ENCODE measurements at regions not wholly inside any gene's neighbourhood (a gene's known extent, or its start where the extent isn't known, plus 50 kb on each side); places are given as distances from the start of the nearest gene placed in this dataset.

DNA sequence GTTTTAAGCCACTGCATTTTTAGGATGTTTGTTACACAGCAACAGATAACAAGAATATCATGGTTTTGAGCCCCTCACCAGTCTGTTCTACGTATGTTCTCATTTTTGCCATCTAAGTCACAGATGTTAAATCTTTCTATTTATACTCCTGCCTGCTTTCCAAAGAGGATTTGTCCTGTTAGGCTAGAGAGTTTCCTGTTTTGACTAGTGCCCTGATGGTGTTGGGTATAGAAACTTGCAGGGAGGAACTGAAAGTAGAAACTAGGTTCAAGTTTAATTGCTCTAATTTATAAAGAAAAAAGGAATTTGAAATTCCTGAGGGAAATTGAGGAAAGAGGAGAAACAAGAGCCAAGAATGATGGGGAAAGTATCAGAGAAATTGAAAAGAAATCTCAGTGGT lies 74.4 kb upstream of the COCH start:
- Histone ChIP-seq H3K4me1 (replicated peaks in 1 of 2; ENCODE audit: control insufficient read depth in 2 of 2, insufficient read depth in 2 of 2, low read length in 2 of 2) (no peaks in the 10 kb centered on the region), H4K20me1 (replicated peaks; ENCODE audit: control insufficient read depth, insufficient read depth, low read length) (no peaks in the 10 kb centered on the region), H2AFZ (ENCODE audit: low read depth, low read length) (no peak overlapping the region), H3K9ac (ENCODE audit: insufficient read depth in 1 of 2, low read depth in 2 of 2, low read length in 2 of 2) (no peak overlapping the region), H3K27ac (ENCODE audit: extremely low read depth, low read depth, low read length) (no peak overlapping the region), H3K4me3 (no peak overlapping the region), H3K9me3 (replicated peaks; ENCODE audit: control insufficient read depth, insufficient read depth, low read depth, low read length) (no peaks in the 10 kb centered on the region), H3K4me2 (ENCODE audit: insufficient read depth, low read length) (no peak overlapping the region), H3K27me3 (ENCODE audit: control insufficient read depth in 2 of 2, insufficient read depth in 2 of 2, low read length in 2 of 2) (no peaks in the 10 kb centered on the region), H3K9me1 (ENCODE audit: control insufficient read depth, insufficient read depth, low read length) (no peaks in the 10 kb centered on the region), H3K36me3 (ENCODE audit: control insufficient read depth, insufficient read depth, low read length) (no peaks in the 10 kb centered on the region), H3K79me2 (ENCODE audit: control insufficient read depth, insufficient read depth, low read length) (no peaks in the 10 kb centered on the region)
- FAIRE-seq (no peak), DNase-seq (ENCODE audit: extremely low read depth in 1 of 4, low spot score in 3 of 4) (no peak), ATAC-seq (no peak)
- intact Hi-C loops (cut with micrococcal nuclease) = no loop called here
- in situ Hi-C loops (cut with MboI) = no loop called here
- 22% methylated on average over 1 of the region's 1 CpG for WGBS (ENCODE audit: insufficient coverage, low coverage, missing lambda C conversion rate)
- ChIA-PET CTCF (ENCODE audit: low intra/inter-chr PET ratio) (no interaction called here), POLR2A (no interaction called here)
- TF ChIP-seq, protein P1, sequence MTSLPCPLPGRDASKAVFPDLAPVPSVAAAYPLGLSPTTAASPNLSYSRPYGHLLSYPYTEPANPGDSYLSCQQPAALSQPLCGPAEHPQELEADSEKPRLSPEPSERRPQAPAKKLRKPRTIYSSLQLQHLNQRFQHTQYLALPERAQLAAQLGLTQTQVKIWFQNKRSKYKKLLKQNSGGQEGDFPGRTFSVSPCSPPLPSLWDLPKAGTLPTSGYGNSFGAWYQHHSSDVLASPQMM (CRISPR knock-in tag; IDR thresholded peaks at IDR 0.05) = no peak
- no peak for TF ChIP-seq CBFB (CRISPR knock-in tag; IDR thresholded peaks at IDR 0.05)
- TF ChIP-seq U2AF2 (optimal IDR thresholded peaks at IDR 0.05; ENCODE audit: low read depth, low read length) = no peak
- no peak for TF ChIP-seq BRD9 (IDR thresholded peaks at IDR 0.05; ENCODE audit: low read depth, partially characterized antibody)
- TF ChIP-seq NFE2L1 (tag; IDR thresholded peaks at IDR 0.05; ENCODE audit: borderline replicate concordance, low read depth) = no peak
- TF ChIP-seq SMC3 (conservative IDR thresholded peaks at IDR 0.05; ENCODE audit: insufficient read depth, low read depth, low read length) = no peak
- TF ChIP-seq, protein P2, sequence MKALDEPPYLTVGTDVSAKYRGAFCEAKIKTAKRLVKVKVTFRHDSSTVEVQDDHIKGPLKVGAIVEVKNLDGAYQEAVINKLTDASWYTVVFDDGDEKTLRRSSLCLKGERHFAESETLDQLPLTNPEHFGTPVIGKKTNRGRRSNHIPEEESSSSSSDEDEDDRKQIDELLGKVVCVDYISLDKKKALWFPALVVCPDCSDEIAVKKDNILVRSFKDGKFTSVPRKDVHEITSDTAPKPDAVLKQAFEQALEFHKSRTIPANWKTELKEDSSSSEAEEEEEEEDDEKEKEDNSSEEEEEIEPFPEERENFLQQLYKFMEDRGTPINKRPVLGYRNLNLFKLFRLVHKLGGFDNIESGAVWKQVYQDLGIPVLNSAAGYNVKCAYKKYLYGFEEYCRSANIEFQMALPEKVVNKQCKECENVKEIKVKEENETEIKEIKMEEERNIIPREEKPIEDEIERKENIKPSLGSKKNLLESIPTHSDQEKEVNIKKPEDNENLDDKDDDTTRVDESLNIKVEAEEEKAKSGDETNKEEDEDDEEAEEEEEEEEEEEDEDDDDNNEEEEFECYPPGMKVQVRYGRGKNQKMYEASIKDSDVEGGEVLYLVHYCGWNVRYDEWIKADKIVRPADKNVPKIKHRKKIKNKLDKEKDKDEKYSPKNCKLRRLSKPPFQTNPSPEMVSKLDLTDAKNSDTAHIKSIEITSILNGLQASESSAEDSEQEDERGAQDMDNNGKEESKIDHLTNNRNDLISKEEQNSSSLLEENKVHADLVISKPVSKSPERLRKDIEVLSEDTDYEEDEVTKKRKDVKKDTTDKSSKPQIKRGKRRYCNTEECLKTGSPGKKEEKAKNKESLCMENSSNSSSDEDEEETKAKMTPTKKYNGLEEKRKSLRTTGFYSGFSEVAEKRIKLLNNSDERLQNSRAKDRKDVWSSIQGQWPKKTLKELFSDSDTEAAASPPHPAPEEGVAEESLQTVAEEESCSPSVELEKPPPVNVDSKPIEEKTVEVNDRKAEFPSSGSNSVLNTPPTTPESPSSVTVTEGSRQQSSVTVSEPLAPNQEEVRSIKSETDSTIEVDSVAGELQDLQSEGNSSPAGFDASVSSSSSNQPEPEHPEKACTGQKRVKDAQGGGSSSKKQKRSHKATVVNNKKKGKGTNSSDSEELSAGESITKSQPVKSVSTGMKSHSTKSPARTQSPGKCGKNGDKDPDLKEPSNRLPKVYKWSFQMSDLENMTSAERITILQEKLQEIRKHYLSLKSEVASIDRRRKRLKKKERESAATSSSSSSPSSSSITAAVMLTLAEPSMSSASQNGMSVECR (CRISPR knock-in tag; IDR thresholded peaks at IDR 0.05) = no peak
- no peak for TF ChIP-seq PCBP1 (IDR thresholded peaks at IDR 0.05; ENCODE audit: low read depth, low read length, poor library complexity, severe bottlenecking)
- no TSS peak for BruUV-seq (replicated peaks)
